Ishikawa (cell line): ENCODE measurements at regions not wholly inside any gene's neighbourhood (a gene's known extent, or its start where the extent isn't known, plus 50 kb on each side); places are given as distances from the start of the nearest gene placed in this dataset.

Experiments
- CEBPB ChIP-seq: IDR thresholded peaks from 2 replicates; pipeline ENCODE4 v1.6.1; 2012
- EP300 ChIP-seq: IDR thresholded peaks from 2 replicates; pipeline ENCODE4 v1.6.1; 2012; ENCODE audit warnings: borderline replicate concordance
- ZBTB7A ChIP-seq: IDR thresholded peaks from 2 replicates; pipeline ENCODE4 v1.6.1; 2012; ENCODE audit warnings: low read depth

GRCh38 chr13:19055611-19056010 lies 126.0 kb downstream of the TUBA3C start:
- TF ChIP-seq EP300 (no peak), CEBPB (no peak), ZBTB7A (no peak)
